ENCODE measurements at regions not wholly inside any gene's neighbourhood (a gene's known extent, or its start where the extent isn't known, plus 50 kb on each side); places are given as distances from the start of the nearest gene placed in this dataset.
A peak's percentile ranks its signal among the peaks of the same experiment; 100 is the strongest.
"Not testable (repeated sequence)": the region's sequence is repeated elsewhere in the genome, so short reads cannot be mapped to it uniquely, and the experiment has no call there.

- no peak for DNase-seq
Measured at GRCh38 chr16:26913851-26914250, 152.9 kb upstream of the C16orf82 start.

DNA sequence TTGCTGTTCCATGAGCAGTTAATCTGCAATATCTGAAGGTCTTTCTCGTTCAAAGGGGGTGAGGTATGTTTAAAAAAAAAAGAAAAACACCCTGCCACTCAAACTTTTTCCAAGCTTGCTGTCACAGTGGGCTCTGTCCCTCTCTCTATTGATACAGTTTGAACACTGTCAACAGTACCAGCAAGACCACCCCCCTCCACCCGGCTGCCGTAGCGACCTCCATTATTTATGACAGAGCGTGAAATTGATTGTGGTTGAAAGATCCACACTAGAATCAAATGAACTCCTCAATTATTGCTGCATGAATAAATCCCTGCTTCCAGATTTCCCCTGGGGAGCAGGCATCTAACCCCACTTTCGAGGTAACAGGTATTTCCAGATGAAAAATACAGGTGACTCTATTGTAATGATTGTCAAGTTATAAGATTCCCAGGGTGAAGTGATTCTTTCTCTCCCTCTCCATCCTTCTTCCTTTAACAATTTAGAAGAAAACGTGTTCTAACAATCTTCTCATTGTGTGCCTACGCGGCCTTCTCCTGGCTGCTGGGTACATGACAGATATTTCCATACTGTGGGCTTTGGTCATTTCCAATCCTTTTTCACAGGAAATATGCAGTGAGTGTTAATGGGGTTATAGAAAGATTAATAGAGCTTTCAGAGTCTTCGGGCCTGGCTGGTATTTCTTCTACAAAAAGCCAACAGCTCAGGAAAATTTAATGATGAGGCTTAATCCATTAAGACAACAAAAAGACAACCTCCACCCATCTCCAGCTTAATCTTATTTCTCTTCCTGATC lies 135.7 kb upstream of the C16orf82 start:
- DNase-seq, result no peak

DNA sequence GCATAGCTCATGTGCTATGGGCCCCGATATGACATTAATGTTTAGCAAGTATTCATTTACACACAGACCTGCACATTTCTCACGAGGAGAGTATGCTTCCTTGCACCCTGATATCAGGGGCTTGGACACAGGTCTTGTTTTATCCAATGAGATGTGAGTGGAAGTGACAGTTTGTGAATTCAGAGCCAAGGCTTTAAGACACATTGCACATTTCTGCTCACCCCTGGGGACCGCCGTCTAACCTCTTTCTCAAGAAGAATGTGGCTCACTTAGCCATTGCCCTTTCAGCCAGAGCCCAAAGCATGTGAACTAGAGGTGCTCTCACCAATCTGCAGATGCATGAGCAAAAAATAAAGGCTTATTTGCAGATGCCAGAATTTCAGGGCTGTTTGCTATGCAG lies 116.1 kb upstream of the C16orf82 start:
- DNase-seq, result no peak

DNA sequence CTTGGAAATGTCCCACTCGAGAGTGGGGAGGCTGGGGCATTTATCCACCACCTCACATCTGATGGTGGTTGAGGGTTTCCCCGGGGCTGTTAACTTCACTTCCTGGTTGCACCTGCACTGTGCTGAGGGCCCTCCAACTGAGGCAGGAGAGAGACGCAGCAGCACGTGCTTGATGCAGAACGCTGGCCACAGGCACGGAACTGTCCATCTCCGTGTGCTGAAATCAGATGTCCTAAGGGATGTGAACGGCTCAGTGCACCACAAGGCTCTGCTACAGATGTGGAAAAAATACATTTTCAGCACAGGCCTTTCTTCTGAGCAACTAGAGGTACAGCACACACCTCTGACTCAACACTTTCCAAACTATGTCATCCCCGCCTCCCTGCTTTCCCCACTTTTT lies 114.8 kb upstream of the C16orf82 start:
- no peak for DNase-seq

DNA sequence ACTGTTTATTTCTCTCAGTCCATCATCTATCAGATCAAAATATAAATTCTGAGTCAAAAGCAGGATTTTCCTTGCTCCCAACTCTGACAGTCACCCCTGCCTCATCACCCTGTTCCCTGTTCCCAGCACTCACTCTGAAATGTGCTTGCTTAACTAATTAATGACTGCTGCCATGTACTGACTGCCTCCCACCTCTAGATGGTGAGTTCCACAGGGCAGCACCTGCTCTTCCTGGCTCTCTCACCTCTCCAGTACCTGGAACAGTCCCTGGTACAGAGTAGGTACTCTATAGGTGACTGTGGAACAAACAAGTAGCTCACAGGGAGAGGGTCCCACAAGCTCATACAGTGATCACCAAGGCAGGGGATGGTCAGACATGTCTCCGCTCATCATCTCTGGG lies 114.3 kb upstream of the C16orf82 start:
- no peak for DNase-seq

DNA sequence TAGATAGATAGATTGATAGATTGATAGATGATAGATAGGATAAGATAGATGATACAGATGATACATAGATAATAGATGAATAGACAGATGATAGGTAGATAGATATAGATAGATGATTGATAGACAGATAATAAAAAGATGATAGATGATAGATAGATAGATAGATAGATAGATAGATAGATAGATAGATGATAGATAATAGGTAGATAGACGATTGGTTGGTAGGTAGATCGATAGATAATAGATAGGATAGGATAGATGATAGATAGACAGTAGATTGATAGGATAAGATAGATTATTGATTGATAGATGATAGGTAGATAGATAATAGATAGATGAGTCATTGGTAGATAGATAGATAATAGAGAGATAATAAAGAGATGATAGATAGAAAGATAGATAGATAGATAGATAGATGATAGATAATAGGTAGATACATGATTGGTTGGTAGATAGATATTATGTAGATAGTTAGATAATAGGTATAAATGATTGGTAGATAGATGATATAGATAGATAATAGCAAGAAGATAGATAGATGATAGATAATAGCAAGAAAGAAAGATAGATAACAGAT lies 109.4 kb upstream of the C16orf82 start:
- DNase-seq, result no peak

GRCh38 chr16:26959416-26960009 lies 107.2 kb upstream of the C16orf82 start:
- no peak for DNase-seq

DNA sequence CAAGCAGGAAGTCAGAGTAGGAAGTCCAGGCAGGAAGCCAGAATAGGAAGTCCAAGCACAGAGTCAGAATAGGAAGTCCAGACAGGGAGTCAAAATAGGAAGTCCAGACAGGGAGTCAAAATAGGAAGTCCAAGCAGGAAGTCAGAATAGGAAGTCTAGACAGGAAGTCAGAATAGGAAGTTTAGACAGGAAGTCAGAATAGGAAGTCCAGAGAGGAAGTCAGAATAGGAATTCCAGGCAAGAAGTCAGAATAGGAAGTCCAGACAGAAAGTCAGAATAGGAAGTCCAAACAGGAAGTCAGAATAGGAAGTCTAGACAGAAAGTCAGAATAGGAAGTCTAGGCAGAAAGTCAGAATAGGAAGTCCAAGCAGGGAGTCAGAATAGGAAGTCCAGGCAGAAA lies 105.3 kb upstream of the C16orf82 start:
- no peak for DNase-seq

- peak; percentile 24 for DNase-seq
Measured at GRCh38 chr16:26963109-26963508, 103.6 kb upstream of the C16orf82 start.

DNA sequence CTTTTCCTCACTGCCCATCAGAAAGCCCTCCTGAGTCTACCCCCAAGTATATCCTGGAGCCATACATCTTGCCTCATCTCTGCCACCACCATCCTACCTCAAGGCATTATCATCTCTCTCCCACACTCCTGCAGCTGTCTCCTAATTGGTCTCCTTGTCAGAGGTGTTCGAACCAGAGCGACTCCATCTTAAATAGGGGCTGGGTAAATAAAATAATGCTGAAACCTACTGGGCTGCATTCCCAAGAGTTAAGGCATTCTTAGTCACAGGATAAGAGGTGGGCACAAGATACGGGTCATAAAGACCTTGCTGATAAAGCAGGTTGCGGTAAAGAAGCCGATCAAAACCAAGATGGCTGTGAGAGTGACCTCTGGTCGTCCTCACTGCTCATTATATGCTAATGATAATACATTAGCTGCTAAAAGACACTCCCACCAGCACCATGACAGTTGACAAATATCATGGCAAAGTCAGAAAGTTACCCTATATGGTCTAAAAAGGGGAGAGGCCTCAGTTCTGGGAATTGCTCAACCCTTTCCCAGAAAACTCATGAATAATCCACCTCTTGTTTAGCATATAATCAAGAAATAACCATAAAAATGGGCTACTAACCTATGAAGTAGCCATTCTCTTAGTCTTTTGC lies 97.0 kb upstream of the C16orf82 start:
- DNase-seq, result no peak

DNA sequence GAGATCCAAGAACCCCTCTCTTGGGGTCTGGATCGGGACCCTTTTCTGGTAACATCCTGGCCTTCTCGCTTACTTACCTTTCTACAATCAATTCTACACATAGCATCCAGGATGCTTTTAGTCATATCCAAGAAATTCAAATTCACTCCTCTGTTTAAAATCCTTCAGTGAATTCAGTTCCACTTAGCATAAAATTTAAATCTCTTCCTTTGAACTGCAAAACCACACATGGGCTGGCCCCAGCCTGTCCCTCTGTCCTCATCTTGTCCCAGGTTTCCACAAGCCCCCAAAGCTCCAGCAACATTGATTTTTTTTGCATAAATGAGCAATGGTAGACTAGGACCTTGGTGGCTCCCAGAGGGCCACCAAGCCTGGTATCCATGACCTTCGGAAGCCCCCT lies 96.4 kb upstream of the C16orf82 start:
- DNase-seq, result no peak

DNA sequence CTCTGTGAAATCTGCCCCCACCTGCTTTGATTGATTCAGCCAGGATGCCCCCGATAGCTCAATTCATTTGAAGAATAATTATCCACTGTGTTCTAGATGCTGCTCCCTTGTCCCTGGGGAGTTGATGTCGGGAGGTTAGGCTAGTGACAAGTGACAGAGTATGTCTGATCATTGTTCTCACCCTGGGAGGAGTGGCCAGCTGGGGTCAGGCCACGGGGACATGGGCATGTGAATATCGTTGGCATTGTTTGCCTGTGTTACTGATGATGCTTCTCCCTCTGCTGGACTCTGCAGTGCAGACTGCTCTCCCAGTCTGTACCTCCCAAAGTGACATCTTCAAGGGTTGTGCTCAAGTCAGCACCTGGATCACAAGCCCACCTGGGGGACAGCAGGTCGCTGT lies 89.9 kb upstream of the C16orf82 start:
- DNase-seq, result no peak

DNA sequence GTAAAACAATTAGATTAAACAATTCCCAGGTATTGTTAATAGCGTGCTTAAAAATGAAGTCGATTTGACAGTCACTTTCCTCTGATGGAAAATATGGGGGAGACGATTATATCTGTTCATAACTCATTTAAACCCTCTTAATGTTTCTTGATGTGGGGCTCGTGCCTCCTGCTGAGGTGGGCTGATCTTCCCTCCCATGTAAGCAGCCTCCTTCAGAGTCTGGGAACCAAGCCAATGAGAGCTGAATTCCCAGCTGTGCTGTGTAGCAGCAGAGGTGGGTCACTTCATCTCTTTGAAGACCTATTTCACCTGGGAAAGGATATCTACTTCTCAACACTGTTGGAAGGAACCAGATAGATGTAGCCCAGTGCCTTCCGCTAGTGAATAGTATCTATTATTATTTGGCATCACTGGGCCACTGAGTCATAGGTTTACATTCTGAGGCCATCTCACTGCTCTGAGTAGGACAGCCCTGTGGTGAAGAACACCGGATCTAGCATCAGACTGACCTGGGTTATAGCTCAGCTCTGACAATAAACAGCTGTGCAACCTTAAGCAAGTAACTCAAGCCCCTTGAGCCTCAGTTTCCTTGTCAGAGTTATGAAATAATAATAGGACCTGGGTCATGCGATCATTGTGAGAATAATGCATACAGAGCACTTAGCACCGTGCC lies 85.3 kb upstream of the C16orf82 start:
- DNase-seq, result no peak

GRCh38 chr16:26982422-26982821 lies 84.3 kb upstream of the C16orf82 start:
- no peak for DNase-seq

DNA sequence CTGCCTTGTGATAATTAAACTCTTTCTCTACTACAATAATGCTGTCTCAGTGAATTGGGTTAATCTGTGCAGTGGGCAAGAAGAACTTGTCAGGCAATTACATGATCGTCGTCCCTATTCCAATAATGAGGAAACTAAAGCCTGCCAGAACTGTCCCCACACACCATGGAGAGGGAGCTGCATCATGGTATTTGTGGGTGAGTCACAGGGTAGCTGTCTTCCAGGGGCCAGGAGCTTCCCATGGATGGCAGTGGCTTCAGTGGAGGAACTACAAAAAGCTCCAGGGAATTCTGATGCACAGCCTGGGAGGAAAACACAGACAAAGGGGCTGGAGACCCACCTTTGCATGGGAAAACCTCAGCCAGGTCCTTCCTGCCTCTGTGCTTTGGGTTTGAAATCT lies 83.3 kb upstream of the C16orf82 start:
- DNase-seq, result no peak

DNA sequence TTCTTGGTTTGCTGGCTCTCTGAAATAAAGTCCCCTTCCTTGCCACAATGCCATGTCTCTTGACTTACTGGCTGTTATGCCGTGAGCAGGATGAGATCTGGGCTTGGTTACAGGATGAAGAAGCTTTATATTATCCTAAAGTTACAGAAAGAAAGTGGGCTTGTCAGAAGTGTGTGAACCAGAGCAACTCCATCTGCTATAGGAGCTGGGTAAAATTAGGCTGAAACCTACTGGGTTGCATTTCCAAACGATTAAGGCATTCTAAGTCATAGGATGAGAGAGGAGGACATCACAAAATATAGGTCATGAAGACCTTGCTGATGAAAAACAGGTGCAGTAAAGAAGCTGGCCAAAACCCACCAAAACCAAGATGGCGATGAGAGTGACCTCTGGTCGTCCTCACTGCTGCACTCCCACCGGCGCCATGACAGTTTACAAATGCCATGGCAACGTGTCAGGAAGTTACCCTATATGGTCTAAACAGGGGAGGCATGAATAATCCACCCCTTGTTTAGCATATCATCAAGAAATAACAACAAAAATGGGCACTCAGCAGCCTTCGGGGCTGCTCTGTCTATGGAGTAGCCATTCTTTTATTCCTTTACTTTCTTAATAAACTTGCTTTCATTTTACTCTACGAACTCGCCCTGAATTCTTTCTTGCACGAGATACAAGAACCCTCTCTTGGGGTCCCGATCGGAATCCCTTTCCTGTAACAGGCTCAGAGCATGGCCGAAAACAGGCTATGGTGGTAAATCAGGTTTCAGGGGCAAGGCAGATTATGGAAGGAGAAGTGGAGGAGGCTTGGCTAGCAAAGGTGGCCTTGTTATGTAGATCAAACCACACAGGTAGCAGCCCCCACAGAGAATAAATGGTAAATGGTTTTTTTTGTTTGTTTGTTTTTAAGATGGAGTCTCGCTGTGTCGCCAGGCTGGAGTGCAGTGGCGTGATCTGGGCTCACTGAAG lies 81.3 kb upstream of the C16orf82 start:
- no peak for DNase-seq

DNA sequence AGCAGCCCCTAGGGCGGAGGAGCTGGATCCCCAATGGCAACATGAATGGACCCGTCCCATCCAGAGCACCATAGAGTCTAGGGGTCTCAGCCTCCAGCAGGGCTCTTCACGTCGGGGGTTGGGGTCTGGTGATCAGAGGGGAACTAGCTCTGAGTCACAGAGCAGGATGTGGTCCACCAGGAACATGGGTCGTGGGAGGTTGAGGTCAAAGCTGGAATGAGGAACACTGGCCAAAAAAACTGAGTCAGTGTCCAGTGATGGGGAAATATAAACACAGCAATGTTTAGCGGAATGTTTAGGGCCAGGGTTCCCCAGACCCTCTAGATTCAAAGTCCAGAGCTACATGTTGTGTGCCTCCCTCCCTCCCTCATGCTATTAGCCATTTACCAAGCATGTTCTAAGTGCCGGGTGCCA lies 79.1 kb upstream of the C16orf82 start:
- no peak for DNase-seq

- no peak for DNase-seq
Measured at GRCh38 chr16:26988186-26988585, 78.5 kb upstream of the C16orf82 start.

- not testable (repeated sequence) for DNase-seq
Measured at GRCh38 chr16:26990384-26991120, 76.2 kb upstream of the C16orf82 start.

DNA sequence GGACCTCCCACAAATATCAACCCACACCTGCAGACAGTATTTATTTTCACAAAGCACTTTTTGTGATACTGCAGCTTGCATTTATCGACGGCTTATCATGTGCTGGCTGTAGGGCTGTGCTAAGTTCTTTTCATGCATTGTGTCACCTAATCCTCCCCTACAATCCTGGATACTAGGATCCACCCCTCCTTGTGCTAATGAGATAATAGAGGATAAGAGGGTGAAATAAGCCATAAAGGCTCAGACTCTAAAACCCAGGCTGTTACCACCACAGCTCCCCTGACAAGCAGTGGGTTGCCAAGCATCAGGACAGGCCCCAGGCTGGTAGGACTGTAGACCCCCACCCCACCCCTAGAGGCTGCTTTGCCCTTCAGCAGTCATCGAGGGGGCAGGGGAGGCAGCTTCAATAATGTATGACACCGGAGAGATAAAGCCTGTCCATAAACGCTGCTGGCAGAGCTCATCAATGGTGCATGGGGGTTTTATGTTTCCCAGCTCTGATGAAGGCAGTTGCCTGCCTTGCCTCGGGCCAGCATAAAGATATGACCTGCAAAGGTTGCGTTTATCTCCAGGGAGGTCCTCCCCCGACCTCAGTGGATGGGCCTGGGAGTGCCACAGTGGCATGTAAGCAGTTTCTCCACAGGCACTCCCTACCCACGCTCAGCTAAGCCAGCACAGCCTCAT lies 73.9 kb upstream of the C16orf82 start:
- no peak for DNase-seq

- DNase-seq, result no peak
Measured at GRCh38 chr16:26993511-26993910, 73.2 kb upstream of the C16orf82 start.
